B cell (primary cell): ENCODE measurements at regions not wholly inside any gene's neighbourhood (a gene's known extent, or its start where the extent isn't known, plus 50 kb on each side); places are given as distances from the start of the nearest gene placed in this dataset.

Experiments
- EZH2 ChIP-seq: IDR thresholded peaks from 2 replicates; pipeline ENCODE4 v1.6.1; 2012; ENCODE audit warnings: borderline replicate concordance, low read depth, mild to moderate bottlenecking, moderate library complexity, low read length; ENCODE audit not compliant: insufficient read depth, poor library complexity, severe bottlenecking
- TF ChIP-seq, protein P1 (sequence below): fragments of 200-600 bp; IDR thresholded peaks from one replicate; pipeline ENCODE4 v1.8.0; 2022; ENCODE audit warnings: antibody characterized with exemption, mild to moderate bottlenecking

DNA sequence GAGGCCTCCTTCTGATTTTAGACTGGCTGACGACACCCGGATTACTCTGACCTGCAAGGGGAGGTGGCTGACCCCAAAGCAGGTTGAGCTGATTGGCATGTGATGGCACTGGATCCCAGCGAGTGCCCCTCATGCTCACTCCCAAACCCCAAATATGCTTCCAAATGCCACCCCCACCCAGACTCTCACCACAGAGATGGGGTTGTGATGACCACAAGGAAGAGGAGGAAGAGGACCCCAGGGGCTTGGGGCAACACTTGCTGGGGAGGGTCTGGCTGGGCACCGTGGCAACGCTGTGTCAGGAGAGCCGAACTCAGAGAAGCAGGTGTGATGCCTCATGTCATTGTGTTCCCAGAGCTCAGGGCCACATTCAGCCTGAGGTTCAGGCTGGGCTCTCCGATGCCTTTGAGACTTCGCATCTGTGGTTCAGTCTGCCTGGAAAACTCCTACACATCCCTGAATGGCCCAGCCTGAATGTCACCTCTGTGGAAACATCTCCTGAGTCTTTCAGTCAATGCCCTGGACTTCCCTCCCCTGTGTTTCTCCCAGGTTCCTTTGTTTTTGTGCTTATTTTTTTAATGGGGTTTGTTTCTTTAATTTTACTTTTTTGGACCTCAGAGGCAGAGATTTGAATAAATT is 169.1 kb upstream of the PMEPA1 start:
- TF ChIP-seq, protein P1, sequence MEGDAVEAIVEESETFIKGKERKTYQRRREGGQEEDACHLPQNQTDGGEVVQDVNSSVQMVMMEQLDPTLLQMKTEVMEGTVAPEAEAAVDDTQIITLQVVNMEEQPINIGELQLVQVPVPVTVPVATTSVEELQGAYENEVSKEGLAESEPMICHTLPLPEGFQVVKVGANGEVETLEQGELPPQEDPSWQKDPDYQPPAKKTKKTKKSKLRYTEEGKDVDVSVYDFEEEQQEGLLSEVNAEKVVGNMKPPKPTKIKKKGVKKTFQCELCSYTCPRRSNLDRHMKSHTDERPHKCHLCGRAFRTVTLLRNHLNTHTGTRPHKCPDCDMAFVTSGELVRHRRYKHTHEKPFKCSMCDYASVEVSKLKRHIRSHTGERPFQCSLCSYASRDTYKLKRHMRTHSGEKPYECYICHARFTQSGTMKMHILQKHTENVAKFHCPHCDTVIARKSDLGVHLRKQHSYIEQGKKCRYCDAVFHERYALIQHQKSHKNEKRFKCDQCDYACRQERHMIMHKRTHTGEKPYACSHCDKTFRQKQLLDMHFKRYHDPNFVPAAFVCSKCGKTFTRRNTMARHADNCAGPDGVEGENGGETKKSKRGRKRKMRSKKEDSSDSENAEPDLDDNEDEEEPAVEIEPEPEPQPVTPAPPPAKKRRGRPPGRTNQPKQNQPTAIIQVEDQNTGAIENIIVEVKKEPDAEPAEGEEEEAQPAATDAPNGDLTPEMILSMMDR = no peak
- no peak for TF ChIP-seq EZH2
